HCT116 (cell line): ENCODE measurements at regions not wholly inside any gene's neighbourhood (a gene's known extent, or its start where the extent isn't known, plus 50 kb on each side); places are given as distances from the start of the nearest gene placed in this dataset.

Experiments used
- ATAC-seq: fragments of 200-7000 bp; cut with Tn5 transposase; 2 replicates; pipeline ENCODE4 v1.9.1; 2020; ENCODE audit warnings: mild to moderate bottlenecking, moderate library complexity
- BruUV-seq: library from RNA; stranded (reverse); fragments of 400-500 nt; replicated peaks from 2 replicates; lab custom pipeline; 2021; lab: Mats Ljungman, UMichigan
- CTCF ChIA-PET: fragments of 300-600 bp; sonication (Branson Sonifier 250); formaldehyde crosslinking; loops from one replicate; lab custom pipeline; 2021; ENCODE audit warnings: antibody characterized with exemption; lab: Charles Lee
- POLR2A ChIA-PET: fragments of 300-600, 350-600 bp; sonication (Branson Sonifier 250); formaldehyde crosslinking; loops from one replicate; lab custom pipeline; 2021; ENCODE audit warnings: antibody characterized with exemption; lab: Charles Lee
- RAD21 ChIA-PET, 2 experiments: fragments of 300-600 bp; sonication (Branson Sonifier 250); formaldehyde crosslinking; loops; one replicate each; lab custom pipeline; 2023; ENCODE audit warnings: low total read pairs in 2 of 2; ENCODE audit not compliant: uncharacterized antibody in 2 of 2, unreplicated experiment in 2 of 2, low non-redundant PET in 1 of 2; lab: Charles Lee
- DNase-seq: peaks from one replicate; pipeline ENCODE4 v3.0.0-alpha.2; 2010; ENCODE audit warnings: low read depth, low spot score
- H2AFZ ChIP-seq: fragments of 200-600 bp; shearing (Covaris generic), sonication (generic); 2 replicates; pipeline ENCODE4 v1.6.1; 2017; ENCODE audit warnings: low read depth, mixed run types, mixed read lengths, antibody characterized with exemption, low read length; ENCODE audit not compliant: poor library complexity, severe bottlenecking
- H3K27ac ChIP-seq: 2 replicates; pipeline ENCODE4 v1.5.1; 2012; ENCODE audit warnings: low read depth, low read length
- H3K27me3 ChIP-seq: fragments of 200-600 bp; sonication (generic); 2 replicates; pipeline ENCODE4 v1.6.1; 2016; ENCODE audit warnings: mixed run types, low read length, mixed read lengths; ENCODE audit not compliant: insufficient read depth
- H3K36me3 ChIP-seq, 2 experiments: fragments of 200-500 bp in 1 of 2; fragments of 200-600 bp in 1 of 2; sonication (Bioruptor generic) in 1 of 2; sonication (generic) in 1 of 2; 2 replicates each; pipeline versions ENCODE4 v1.5.1 to v1.6.1; 2014 to 2016; ENCODE audit warnings: low read length in 2 of 2, inconsistent platforms in 1 of 2, mixed read lengths in 1 of 2, mixed run types in 1 of 2; ENCODE audit not compliant: insufficient read depth in 2 of 2, control insufficient read depth in 1 of 2
- H3K4me1 ChIP-seq, 2 experiments: fragments of 200-600 bp in 1 of 2; sonication (generic) in 1 of 2; 2 replicates each; pipeline versions ENCODE4 v1.5.1 to v1.6.1; 2012 to 2017; ENCODE audit warnings: low read length in 2 of 2, inconsistent platforms in 1 of 2, mild to moderate bottlenecking in 1 of 2, mixed read lengths in 1 of 2, mixed run types in 1 of 2, moderate library complexity in 1 of 2; ENCODE audit not compliant: insufficient read depth in 2 of 2, control insufficient read depth in 1 of 2
- H3K4me2 ChIP-seq: fragments of 200-600 bp; sonication (generic); 2 replicates; pipeline ENCODE4 v1.6.1; 2017; ENCODE audit warnings: mixed run types, low read length, mixed read lengths
- H3K4me3 ChIP-seq, 2 experiments: fragments of 200-600 bp in 1 of 2; sonication (generic) in 1 of 2; replicated peaks in 1 of 2; 2 replicates each; pipeline ENCODE4 v1.5.1; 2011 to 2016; ENCODE audit warnings: low read length in 2 of 2, control low read depth in 1 of 2, low read depth in 1 of 2, mild to moderate bottlenecking in 1 of 2, mixed read lengths in 1 of 2, mixed run types in 1 of 2
- H3K79me2 ChIP-seq: fragments of 200-600 bp; sonication (generic); 2 replicates; pipeline ENCODE4 v1.6.1; 2017; ENCODE audit warnings: mild to moderate bottlenecking, mixed run types, low read length, moderate library complexity, mixed read lengths; ENCODE audit not compliant: insufficient read depth
- H3K9ac ChIP-seq: fragments of 200-600 bp; sonication (generic); 2 replicates; pipeline ENCODE4 v1.6.1; 2016; ENCODE audit warnings: low read length, mixed read lengths
- H3K9me2 ChIP-seq: fragments of 200-600 bp; sonication (generic), shearing (Covaris generic); 2 replicates; pipeline ENCODE4 v1.6.1; 2017; ENCODE audit warnings: mixed run types, mild to moderate bottlenecking, moderate library complexity; ENCODE audit not compliant: insufficient read depth
- H3K9me3 ChIP-seq, 2 experiments: fragments of 200-500 bp in 1 of 2; fragments of 200-600 bp in 1 of 2; sonication (Bioruptor generic) in 1 of 2; sonication (generic) in 1 of 2; 2 replicates each; pipeline ENCODE4 v1.6.1; 2014 to 2017; ENCODE audit warnings: low read length in 2 of 2, mixed read lengths in 2 of 2, inconsistent platforms in 1 of 2, low read depth in 1 of 2, mild to moderate bottlenecking in 1 of 2, mixed run types in 1 of 2, moderate library complexity in 1 of 2; ENCODE audit not compliant: control insufficient read depth in 1 of 2, insufficient read depth in 1 of 2
- H4K20me1 ChIP-seq: fragments of 200-600 bp; sonication (generic), shearing (Covaris generic); 2 replicates; pipeline ENCODE4 v1.6.1; 2017; ENCODE audit warnings: mixed run types, mild to moderate bottlenecking, moderate library complexity; ENCODE audit not compliant: insufficient read depth
- CEBPB ChIP-seq: IDR thresholded peaks from 2 replicates; pipeline ENCODE4 v1.6.1; 2012; ENCODE audit warnings: low read depth
- EGR1 ChIP-seq: IDR thresholded peaks from 2 replicates; pipeline ENCODE4 v1.6.1; 2012; ENCODE audit warnings: low read depth
- ELF1 ChIP-seq: IDR thresholded peaks from 2 replicates; pipeline ENCODE4 v1.6.1; 2012; ENCODE audit warnings: low read depth, borderline replicate concordance
- JUND ChIP-seq: IDR thresholded peaks from 2 replicates; pipeline ENCODE4 v1.6.1; 2012
- POLR2AphosphoS5 ChIP-seq: IDR thresholded peaks from 2 replicates; pipeline ENCODE4 v1.6.1; 2011; ENCODE audit warnings: mild to moderate bottlenecking, low read depth, low read length, moderate library complexity
- RAD21 ChIP-seq: IDR thresholded peaks from 2 replicates; pipeline ENCODE4 v1.6.1; 2012; ENCODE audit warnings: low read depth, mild to moderate bottlenecking
- intact Hi-C: fragments of 100-400 bp; cut with micrococcal nuclease; formaldehyde crosslinking; loops from 2 replicates; pipeline ENCODE4 v1.10.0; 2022
- TF ChIP-seq, protein P1 (sequence below), 3 experiments: fragments of 200-600 bp in 1 of 3; sonication (generic) in 1 of 3; IDR thresholded peaks in 2 of 3; conservative IDR thresholded peaks in 1 of 3; 2 replicates each; pipeline ENCODE4 v1.5.1; 2012 to 2017; ENCODE audit warnings: low read depth in 2 of 3, low read length in 2 of 3, antibody characterized with exemption in 1 of 3, borderline replicate concordance in 1 of 3, control low read depth in 1 of 3, mild to moderate bottlenecking in 1 of 3, mixed read lengths in 1 of 3, mixed run types in 1 of 3, moderate library complexity in 1 of 3; ENCODE audit not compliant: insufficient read depth in 1 of 3
- TF ChIP-seq, protein P2 (sequence below): IDR thresholded peaks from 2 replicates; pipeline ENCODE4 v1.6.1; 2012

DNA sequence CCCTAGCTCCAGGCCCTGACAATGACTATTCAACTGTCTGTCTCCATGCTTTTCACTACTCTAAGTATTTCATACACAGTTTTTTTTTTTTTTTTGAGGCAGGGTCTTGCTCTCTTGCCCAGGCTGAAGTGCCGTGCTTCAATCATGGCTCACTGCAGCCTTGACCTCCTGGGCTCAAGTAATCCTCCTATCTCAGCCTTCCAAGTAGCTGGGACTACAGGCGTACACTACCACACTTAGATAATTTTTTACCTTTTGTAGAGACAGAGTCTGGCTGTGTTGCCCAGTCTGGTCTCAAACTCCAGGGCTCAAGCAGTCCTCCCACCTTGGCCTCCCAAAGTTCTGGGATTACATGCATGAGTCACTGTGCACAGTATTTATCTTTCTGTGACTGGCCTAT lies 815.4 kb downstream of the DACH1 start (continued):
- TF ChIP-seq, protein P1, sequence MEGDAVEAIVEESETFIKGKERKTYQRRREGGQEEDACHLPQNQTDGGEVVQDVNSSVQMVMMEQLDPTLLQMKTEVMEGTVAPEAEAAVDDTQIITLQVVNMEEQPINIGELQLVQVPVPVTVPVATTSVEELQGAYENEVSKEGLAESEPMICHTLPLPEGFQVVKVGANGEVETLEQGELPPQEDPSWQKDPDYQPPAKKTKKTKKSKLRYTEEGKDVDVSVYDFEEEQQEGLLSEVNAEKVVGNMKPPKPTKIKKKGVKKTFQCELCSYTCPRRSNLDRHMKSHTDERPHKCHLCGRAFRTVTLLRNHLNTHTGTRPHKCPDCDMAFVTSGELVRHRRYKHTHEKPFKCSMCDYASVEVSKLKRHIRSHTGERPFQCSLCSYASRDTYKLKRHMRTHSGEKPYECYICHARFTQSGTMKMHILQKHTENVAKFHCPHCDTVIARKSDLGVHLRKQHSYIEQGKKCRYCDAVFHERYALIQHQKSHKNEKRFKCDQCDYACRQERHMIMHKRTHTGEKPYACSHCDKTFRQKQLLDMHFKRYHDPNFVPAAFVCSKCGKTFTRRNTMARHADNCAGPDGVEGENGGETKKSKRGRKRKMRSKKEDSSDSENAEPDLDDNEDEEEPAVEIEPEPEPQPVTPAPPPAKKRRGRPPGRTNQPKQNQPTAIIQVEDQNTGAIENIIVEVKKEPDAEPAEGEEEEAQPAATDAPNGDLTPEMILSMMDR (IDR thresholded peaks at IDR 0.05 in 2 of 3, conservative IDR thresholded peaks at IDR 0.05 in 1 of 3; ENCODE audit: borderline replicate concordance in 1 of 3, insufficient read depth in 1 of 3, low read depth in 2 of 3, low read length in 2 of 3) = no peak
- TF ChIP-seq POLR2AphosphoS5 = no peak

DNA sequence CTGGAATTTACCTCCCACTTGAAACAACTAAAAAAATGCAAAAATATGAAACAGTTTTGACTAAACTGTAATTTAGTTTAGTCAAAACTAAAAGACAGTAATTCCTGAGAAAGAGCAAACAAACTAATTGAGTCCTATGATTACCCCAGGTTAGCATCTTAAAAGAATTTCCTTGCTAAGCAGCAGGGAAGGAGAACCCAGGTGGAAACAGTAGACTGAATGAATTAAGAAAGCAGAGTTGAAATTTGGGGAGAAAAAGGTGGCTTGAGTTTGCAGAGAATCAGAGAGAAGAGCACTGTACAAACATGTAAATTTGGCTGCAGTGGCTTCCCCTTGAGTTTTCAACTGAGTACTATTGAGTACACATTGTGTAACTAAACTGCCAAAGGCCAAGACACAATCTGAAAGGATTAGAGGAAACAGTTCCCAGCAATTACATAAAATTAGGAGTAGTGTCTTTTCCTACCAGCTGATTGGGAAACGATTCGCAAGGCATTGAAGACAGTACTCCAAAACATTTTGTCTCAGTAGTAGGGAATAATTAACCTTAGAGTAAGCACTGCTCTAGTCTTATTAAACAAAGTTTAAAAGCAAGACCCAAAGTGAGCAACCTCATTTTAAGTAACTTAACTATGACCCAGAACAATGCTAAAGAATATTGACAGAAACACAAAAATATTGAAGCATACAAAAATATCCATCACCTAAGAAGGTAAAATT lies 820.5 kb downstream of the DACH1 start:
- BruUV-seq = no TSS peak
- CTCF ChIA-PET = no interaction called here
- no peaks in the 10 kb centered on the region for H4K20me1 ChIP-seq
- no peak overlapping the region for H2AFZ ChIP-seq
- H3K27me3 ChIP-seq = no peaks in the 10 kb centered on the region
- no peak overlapping the region for H3K4me3 ChIP-seq
- H3K9me2 ChIP-seq = no peaks in the 10 kb centered on the region
- no peaks in the 10 kb centered on the region for H3K36me3 ChIP-seq
- H3K79me2 ChIP-seq = no peaks in the 10 kb centered on the region
- H3K4me2 ChIP-seq = no peak overlapping the region
- RAD21 ChIA-PET = no interaction called here
- H3K9me3 ChIP-seq = no peaks in the 10 kb centered on the region
- DNase-seq (no peak), ATAC-seq (no peak)
- POLR2A ChIA-PET = no interaction called here
- H3K27ac ChIP-seq = no peak overlapping the region
- intact Hi-C loops = no loop called here
- H3K9ac ChIP-seq = no peak overlapping the region
- H3K4me1 ChIP-seq = no peaks in the 10 kb centered on the region
- TF ChIP-seq EGR1 (no peak), RAD21 (no peak), JUND (no peak), CEBPB (no peak), ELF1 (no peak)
- TF ChIP-seq, protein P2, sequence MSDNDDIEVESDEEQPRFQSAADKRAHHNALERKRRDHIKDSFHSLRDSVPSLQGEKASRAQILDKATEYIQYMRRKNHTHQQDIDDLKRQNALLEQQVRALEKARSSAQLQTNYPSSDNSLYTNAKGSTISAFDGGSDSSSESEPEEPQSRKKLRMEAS = no peak
